ENCODE measurements at regions not wholly inside any gene's neighbourhood (a gene's known extent, or its start where the extent isn't known, plus 50 kb on each side); places are given as distances from the start of the nearest gene placed in this dataset.
"Not testable (repeated sequence)": the region's sequence is repeated elsewhere in the genome, so short reads cannot be mapped to it uniquely, and the experiment has no call there.

GRCh38 chrX:131405497-131405896 is 116.4 kb upstream of the IGSF1 start:
- H3K4me3 ChIP-seq (ENCODE audit: low read length): no peak overlapping the region
- no peak overlapping the region for H3K27ac ChIP-seq (ENCODE audit: low read depth, low read length)
- H3K4me1 ChIP-seq (ENCODE audit: control insufficient read depth, low read length): no peaks in the 10 kb centered on the region
- no peaks in the 10 kb centered on the region for H3K9me3 ChIP-seq (ENCODE audit: control insufficient read depth, insufficient read depth, low read length)
- no peaks in the 10 kb centered on the region for H4K20me1 ChIP-seq (ENCODE audit: control insufficient read depth, insufficient read depth, low read depth, low read length)
- TF ChIP-seq EZH2phosphoT487 (IDR thresholded peaks at IDR 0.05; ENCODE audit: borderline replicate concordance, low read length): no peak
- TF ChIP-seq CTCF (IDR thresholded peaks at IDR 0.05; ENCODE audit: low read depth, low read length, poor library complexity, severe bottlenecking): peak; percentile 34
- no peaks in the 10 kb centered on the region for H3F3A ChIP-seq (ENCODE audit: control insufficient read depth, insufficient read depth)
- H3K36me3 ChIP-seq (ENCODE audit: control insufficient read depth, low read length): no peaks in the 10 kb centered on the region
- H3K9me2 ChIP-seq (replicated peaks; ENCODE audit: control insufficient read depth, low read length): no peaks in the 10 kb centered on the region
- H3K27me3 ChIP-seq (ENCODE audit: control insufficient read depth, low read length): no peaks in the 10 kb centered on the region
- no peak overlapping the region for H3K4me2 ChIP-seq (ENCODE audit: low read length)
- no peaks in the 10 kb centered on the region for H3K79me2 ChIP-seq (ENCODE audit: control insufficient read depth, low read length)

- H3K9me2 ChIP-seq (replicated peaks; ENCODE audit: control insufficient read depth, low read length): no peaks in the 10 kb centered on the region
- no peaks in the 10 kb centered on the region for H3K9me3 ChIP-seq (ENCODE audit: control insufficient read depth, insufficient read depth, low read length)
- TF ChIP-seq EZH2phosphoT487 (IDR thresholded peaks at IDR 0.05; ENCODE audit: borderline replicate concordance, low read length) (no peak), CTCF (IDR thresholded peaks at IDR 0.05; ENCODE audit: low read depth, low read length, poor library complexity, severe bottlenecking) (no peak)
- H3K4me1 ChIP-seq (ENCODE audit: control insufficient read depth, low read length): no peaks in the 10 kb centered on the region
- H3K4me3 ChIP-seq (ENCODE audit: low read length): no peak overlapping the region
- no peak overlapping the region for H3K4me2 ChIP-seq (ENCODE audit: low read length)
- no peaks in the 10 kb centered on the region for H3K27me3 ChIP-seq (ENCODE audit: control insufficient read depth, low read length)
- no peaks in the 10 kb centered on the region for H3F3A ChIP-seq (ENCODE audit: control insufficient read depth, insufficient read depth)
- no peaks in the 10 kb centered on the region for H4K20me1 ChIP-seq (ENCODE audit: control insufficient read depth, insufficient read depth, low read depth, low read length)
- no peak overlapping the region for H3K27ac ChIP-seq (ENCODE audit: low read depth, low read length)
- no peaks in the 10 kb centered on the region for H3K79me2 ChIP-seq (ENCODE audit: control insufficient read depth, low read length)
- H3K36me3 ChIP-seq (ENCODE audit: control insufficient read depth, low read length): no peaks in the 10 kb centered on the region
Measured at GRCh38 chrX:131424895-131425294, 119.0 kb upstream of the OR13H1 start.

GRCh38 chrX:131430465-131430864 is 113.4 kb upstream of the OR13H1 start:
- not testable (repeated sequence) for H3K9me2 ChIP-seq (replicated peaks; ENCODE audit: control insufficient read depth, low read length); H3F3A ChIP-seq (ENCODE audit: control insufficient read depth, insufficient read depth); H3K27me3 ChIP-seq (ENCODE audit: control insufficient read depth, low read length); H3K4me1 ChIP-seq (ENCODE audit: control insufficient read depth, low read length); H3K4me3 ChIP-seq (ENCODE audit: low read length); H3K27ac ChIP-seq (ENCODE audit: low read depth, low read length); H3K9me3 ChIP-seq (ENCODE audit: control insufficient read depth, insufficient read depth, low read length); H3K79me2 ChIP-seq (ENCODE audit: control insufficient read depth, low read length); H3K4me2 ChIP-seq (ENCODE audit: low read length); H3K36me3 ChIP-seq (ENCODE audit: control insufficient read depth, low read length); H4K20me1 ChIP-seq (ENCODE audit: control insufficient read depth, insufficient read depth, low read depth, low read length)

- Histone ChIP-seq H3K4me3 (ENCODE audit: low read length) (no peak overlapping the region), H3K27ac (ENCODE audit: low read depth, low read length) (no peak overlapping the region), H4K20me1 (ENCODE audit: control insufficient read depth, insufficient read depth, low read depth, low read length) (no peaks in the 10 kb centered on the region), H3K27me3 (ENCODE audit: control insufficient read depth, low read length) (no peaks in the 10 kb centered on the region), H3K4me2 (ENCODE audit: low read length) (no peak overlapping the region), H3K79me2 (ENCODE audit: control insufficient read depth, low read length) (no peaks in the 10 kb centered on the region), H3K4me1 (ENCODE audit: control insufficient read depth, low read length) (no peaks in the 10 kb centered on the region), H3K9me2 (replicated peaks; ENCODE audit: control insufficient read depth, low read length) (no peaks in the 10 kb centered on the region), H3K36me3 (ENCODE audit: control insufficient read depth, low read length) (no peaks in the 10 kb centered on the region), H3K9me3 (ENCODE audit: control insufficient read depth, insufficient read depth, low read length) (no peaks in the 10 kb centered on the region), H3F3A (ENCODE audit: control insufficient read depth, insufficient read depth) (no peaks in the 10 kb centered on the region)
- TF ChIP-seq CTCF (IDR thresholded peaks at IDR 0.05; ENCODE audit: low read depth, low read length, poor library complexity, severe bottlenecking) (no peak), EZH2phosphoT487 (IDR thresholded peaks at IDR 0.05; ENCODE audit: borderline replicate concordance, low read length) (no peak)
Measured at GRCh38 chrX:131441033-131441432, 102.8 kb upstream of the OR13H1 start.

Data from DOHH2 (cell line).